Gastroesophageal sphincter (tissue), 3 donors: ENCODE measurements at regions not wholly inside any gene's neighbourhood (a gene's known extent, or its start where the extent isn't known, plus 50 kb on each side); places are given as distances from the start of the nearest gene placed in this dataset.
"Not testable (repeated sequence)": the region's sequence is repeated elsewhere in the genome, so short reads cannot be mapped to it uniquely, and the experiment has no call there.

Experiments used
- EP300 ChIP-seq: sonication (generic); formaldehyde crosslinking; IDR thresholded peaks from one replicate; pipeline ENCODE4 v1.6.1; 2017; ENCODE audit warnings: antibody characterized with exemption, mild to moderate bottlenecking
- POLR2AphosphoS5 ChIP-seq: sonication (generic); formaldehyde crosslinking; IDR thresholded peaks from one replicate; pipeline ENCODE4 v1.6.1; 2017; ENCODE audit warnings: antibody characterized with exemption
- TF ChIP-seq, protein P1 (sequence below), 4 experiments: fragments of 200-600 bp in 2 of 4; fragments of 450-650 bp in 2 of 4; sonication (generic) in 1 of 4; IDR thresholded peaks; one replicate each; pipeline ENCODE4 v1.5.1; 2017 to 2019; ENCODE audit warnings: antibody characterized with exemption in 4 of 4, mild to moderate bottlenecking in 2 of 4, moderate library complexity in 2 of 4

DNA sequence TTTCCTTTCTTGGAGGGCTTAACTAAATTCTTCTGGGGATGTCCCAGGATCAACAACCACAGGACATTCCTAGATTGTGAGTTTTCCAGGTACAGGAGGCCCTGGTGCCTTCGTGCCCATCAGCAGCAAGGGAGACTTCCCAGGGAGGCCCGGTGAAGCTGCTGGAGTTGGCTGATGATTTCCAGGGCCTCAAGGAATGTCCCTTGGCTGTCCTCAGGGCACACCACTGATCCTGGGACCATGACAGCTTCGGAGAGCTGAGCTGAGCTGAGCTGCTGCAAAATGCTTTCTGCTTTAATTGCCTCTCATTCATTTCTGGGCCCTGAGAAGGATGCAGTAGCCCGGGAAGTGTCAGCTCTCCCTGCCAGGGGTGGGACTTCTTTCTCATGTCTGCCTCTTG lies 79.4 kb upstream of the ALDH3B2 start:
- TF ChIP-seq, protein P1, sequence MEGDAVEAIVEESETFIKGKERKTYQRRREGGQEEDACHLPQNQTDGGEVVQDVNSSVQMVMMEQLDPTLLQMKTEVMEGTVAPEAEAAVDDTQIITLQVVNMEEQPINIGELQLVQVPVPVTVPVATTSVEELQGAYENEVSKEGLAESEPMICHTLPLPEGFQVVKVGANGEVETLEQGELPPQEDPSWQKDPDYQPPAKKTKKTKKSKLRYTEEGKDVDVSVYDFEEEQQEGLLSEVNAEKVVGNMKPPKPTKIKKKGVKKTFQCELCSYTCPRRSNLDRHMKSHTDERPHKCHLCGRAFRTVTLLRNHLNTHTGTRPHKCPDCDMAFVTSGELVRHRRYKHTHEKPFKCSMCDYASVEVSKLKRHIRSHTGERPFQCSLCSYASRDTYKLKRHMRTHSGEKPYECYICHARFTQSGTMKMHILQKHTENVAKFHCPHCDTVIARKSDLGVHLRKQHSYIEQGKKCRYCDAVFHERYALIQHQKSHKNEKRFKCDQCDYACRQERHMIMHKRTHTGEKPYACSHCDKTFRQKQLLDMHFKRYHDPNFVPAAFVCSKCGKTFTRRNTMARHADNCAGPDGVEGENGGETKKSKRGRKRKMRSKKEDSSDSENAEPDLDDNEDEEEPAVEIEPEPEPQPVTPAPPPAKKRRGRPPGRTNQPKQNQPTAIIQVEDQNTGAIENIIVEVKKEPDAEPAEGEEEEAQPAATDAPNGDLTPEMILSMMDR (IDR thresholded peaks at IDR 0.05), result not testable (repeated sequence)
- TF ChIP-seq POLR2AphosphoS5, EP300: not testable (repeated sequence)
